Tibial nerve (tissue), 4 donors: ENCODE measurements at regions not wholly inside any gene's neighbourhood (a gene's known extent, or its start where the extent isn't known, plus 50 kb on each side); places are given as distances from the start of the nearest gene placed in this dataset.

Experiments
- EP300 ChIP-seq, 2 donors: sonication (generic); formaldehyde crosslinking; IDR thresholded peaks; one replicate each; pipeline ENCODE4 v1.6.1; 2017; ENCODE audit warnings: antibody characterized with exemption in 2 of 2, mild to moderate bottlenecking in 1 of 2
- POLR2A ChIP-seq, 2 donors: fragments of 450-650 bp; IDR thresholded peaks; one replicate each; pipeline ENCODE4 v1.6.1; 2017; ENCODE audit warnings: antibody characterized with exemption in 2 of 2, mild to moderate bottlenecking in 2 of 2, moderate library complexity in 2 of 2
- TF ChIP-seq, protein P1 (sequence below), 5 experiments: fragments of 200-600 bp in 3 of 5; fragments of 450-650 bp in 2 of 5; sonication (generic) in 3 of 5; IDR thresholded peaks; one replicate each; pipeline ENCODE4 v1.5.1; 2016 to 2019; ENCODE audit warnings: antibody characterized with exemption in 5 of 5, mild to moderate bottlenecking in 3 of 5, moderate library complexity in 2 of 5

GRCh38 chr4:179768996-179769395 is 2326.8 kb upstream of the AGA start:
- TF ChIP-seq POLR2A (IDR thresholded peaks at IDR 0.05) (no peak), EP300 (IDR thresholded peaks at IDR 0.05) (no peak)
- TF ChIP-seq, protein P1, sequence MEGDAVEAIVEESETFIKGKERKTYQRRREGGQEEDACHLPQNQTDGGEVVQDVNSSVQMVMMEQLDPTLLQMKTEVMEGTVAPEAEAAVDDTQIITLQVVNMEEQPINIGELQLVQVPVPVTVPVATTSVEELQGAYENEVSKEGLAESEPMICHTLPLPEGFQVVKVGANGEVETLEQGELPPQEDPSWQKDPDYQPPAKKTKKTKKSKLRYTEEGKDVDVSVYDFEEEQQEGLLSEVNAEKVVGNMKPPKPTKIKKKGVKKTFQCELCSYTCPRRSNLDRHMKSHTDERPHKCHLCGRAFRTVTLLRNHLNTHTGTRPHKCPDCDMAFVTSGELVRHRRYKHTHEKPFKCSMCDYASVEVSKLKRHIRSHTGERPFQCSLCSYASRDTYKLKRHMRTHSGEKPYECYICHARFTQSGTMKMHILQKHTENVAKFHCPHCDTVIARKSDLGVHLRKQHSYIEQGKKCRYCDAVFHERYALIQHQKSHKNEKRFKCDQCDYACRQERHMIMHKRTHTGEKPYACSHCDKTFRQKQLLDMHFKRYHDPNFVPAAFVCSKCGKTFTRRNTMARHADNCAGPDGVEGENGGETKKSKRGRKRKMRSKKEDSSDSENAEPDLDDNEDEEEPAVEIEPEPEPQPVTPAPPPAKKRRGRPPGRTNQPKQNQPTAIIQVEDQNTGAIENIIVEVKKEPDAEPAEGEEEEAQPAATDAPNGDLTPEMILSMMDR (IDR thresholded peaks at IDR 0.05): no peak
